NCI-H524 treated with DMSO at 0.1 percent for 48 hours (cell line): ENCODE measurements at regions not wholly inside any gene's neighbourhood (a gene's known extent, or its start where the extent isn't known, plus 50 kb on each side); places are given as distances from the start of the nearest gene placed in this dataset.
"Not testable (repeated sequence)": the region's sequence is repeated elsewhere in the genome, so short reads cannot be mapped to it uniquely, and the experiment has no call there.

Experiments used
- DNase-seq: peaks from one replicate; lab custom pipeline; 2025; lab: John Stamatoyannopoulos, UW

DNA sequence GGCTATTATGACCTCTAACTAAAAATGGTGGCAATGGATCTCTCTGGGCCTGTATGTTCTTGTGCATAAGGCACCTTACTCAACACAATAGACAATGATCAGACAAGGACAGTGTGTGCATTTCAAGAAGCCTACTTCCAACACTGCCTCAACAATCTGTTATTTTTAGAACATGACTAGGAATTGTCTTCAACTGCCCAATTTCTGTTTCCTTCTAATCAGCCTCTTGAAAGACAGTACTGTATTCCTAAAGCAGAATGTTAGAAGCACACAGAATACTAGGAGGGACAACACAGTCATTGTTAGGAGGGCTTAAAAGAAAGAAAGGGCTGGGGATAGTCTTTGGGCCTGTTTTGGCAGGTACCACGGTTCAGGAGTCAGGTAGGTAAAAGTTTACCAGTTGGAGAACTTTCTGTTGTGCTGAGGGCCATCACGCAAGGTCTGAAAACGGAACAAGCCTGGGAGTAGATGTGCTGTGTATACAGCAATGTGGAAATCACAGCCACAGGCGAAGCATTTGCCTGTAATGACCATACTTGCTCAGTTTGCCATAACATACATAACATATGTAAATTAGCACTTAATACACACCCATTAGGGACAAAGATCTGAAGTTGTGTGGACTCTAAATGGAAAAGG, 100.8 kb upstream of the ATXN3L start:
- no peak for DNase-seq

- no peak for DNase-seq
These were observed 100.1 kb upstream of the ATXN3L start for GRCh38 chrX:13419918-13420317.

GRCh38 chrX:13419276-13419675, 99.4 kb upstream of the ATXN3L start:
- no peak for DNase-seq

- no peak for DNase-seq
These were observed 98.6 kb upstream of the ATXN3L start for GRCh38 chrX:13418126-13419097.

DNA sequence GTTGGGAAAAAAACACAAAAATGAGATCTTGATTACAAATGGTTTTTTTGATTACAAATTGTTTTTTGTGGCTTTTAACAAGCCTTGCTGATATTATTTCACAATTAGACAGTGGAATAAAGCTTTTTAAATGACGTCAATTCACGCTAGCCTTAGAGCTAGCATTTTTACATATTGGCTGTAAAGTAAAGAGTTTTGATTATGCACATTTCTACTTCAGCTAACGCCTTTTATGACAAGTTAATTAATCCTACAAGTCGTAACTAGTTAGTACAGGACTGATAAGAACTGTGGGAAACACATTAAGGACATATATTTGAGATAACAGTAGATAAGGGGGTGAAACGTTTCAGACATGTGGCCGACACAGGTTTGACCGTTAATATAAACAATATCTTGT, 95.7 kb upstream of the ATXN3L start:
- no peak for DNase-seq

- DNase-seq, result no peak
These were observed 94.3 kb upstream of the ATXN3L start for GRCh38 chrX:13414006-13414647.

DNA sequence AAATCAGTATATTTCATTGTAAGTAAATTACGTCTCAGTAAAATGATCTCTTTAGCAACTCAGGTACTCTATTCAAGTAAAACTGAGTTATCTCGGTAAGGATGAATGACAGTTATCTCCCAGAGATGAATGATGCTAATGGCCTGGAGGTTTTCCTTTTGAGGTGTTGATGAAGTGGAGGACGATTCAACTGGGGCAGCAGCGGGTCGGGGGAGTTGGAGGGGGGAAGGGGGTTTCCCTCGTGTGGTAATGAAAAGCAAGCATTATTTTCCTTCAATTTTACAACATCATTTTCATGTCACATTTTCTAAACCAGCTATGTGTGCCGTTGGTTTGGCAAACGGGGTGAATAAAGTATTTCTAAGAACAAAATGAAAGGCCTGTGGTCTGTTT, 92.4 kb upstream of the ATXN3L start:
- DNase-seq, result no peak

- DNase-seq, result peak; percentile 60
These were observed 91.8 kb upstream of the ATXN3L start for GRCh38 chrX:13411496-13412207.

- not testable (repeated sequence) for DNase-seq
These were observed 88.7 kb upstream of the ATXN3L start for GRCh38 chrX:13408599-13408998.

DNA sequence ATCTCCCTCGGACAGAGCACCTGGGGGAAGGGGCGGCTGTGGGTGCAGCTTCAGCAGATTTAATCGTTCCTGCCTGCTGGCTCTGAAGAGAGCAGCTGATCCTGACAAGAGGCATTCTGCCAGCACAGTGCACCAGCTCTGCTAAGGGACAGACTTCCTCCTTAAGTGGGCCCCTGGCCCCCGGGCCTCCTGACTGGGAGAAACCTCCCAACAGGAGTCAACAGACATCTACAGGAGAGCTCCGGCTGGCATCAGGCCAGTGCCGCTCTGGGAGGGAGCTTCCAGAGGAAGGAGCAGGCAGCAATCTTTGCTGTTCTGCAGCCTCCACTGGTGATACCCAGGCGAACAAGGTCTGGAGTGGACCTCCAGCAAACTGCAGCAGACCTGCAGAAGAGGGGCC, 84.9 kb upstream of the ATXN3L start:
- DNase-seq, result peak; percentile 55

- no peak for DNase-seq
These were observed 84.5 kb upstream of the ATXN3L start for GRCh38 chrX:13404364-13404763.

DNA sequence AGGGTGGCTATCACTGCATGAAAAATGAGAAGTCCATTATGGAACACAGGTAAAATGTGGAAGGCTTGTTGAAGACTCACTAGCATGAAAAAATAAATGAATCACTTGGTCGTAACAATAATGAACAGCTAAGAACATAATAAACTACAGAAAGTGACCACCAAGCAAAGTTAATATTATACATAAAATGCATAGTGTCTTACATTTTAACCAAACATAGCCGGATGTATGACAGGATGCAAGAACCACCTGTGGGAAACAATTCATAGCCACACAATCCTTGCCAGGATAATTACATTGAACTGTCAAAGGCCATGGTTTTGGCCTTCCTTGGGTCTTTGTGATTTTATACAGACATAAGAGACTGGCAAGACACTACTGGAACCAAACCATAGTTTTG, 81.9 kb upstream of the ATXN3L start:
- DNase-seq, result no peak

DNA sequence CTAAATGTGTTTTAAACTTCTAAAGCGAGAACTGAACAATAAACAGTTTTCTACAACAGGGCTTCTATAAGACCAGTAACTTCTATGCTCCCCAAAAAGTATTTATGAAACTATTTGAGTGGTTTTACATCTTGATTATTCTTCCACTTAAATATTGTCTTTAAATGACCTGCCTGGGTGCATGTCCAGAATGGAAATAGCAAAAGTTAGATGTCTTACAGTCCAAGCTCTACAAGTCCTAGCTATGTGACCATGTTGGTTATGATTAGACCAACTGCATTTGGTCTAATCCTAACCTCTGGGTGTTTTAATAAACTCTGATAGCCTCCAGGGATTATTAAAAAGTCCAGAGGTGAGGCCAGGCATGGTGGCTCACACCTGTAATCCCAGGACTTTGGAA, 79.0 kb upstream of the ATXN3L start:
- no peak for DNase-seq

GRCh38 chrX:13397878-13398818, 78.3 kb upstream of the ATXN3L start:
- no peak for DNase-seq

DNA sequence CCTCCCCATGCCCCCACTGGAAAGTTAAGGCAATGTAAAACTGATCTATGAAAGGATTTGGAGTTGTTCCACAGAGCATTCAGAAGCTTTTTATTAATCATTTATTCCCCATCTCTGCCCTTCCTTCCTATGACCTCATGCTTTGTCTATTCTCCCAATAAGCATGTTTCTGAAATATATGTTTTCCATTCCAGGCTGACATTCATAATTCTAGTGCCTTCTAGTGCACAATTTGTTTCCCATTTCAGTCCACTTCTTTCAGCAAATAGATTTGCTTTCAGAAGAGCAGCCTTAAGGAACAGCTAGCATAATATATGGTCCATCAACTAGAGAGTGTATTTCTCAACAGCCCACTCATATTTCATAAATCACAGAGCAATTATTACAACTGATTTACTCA, 77.1 kb upstream of the ATXN3L start:
- no peak for DNase-seq

DNA sequence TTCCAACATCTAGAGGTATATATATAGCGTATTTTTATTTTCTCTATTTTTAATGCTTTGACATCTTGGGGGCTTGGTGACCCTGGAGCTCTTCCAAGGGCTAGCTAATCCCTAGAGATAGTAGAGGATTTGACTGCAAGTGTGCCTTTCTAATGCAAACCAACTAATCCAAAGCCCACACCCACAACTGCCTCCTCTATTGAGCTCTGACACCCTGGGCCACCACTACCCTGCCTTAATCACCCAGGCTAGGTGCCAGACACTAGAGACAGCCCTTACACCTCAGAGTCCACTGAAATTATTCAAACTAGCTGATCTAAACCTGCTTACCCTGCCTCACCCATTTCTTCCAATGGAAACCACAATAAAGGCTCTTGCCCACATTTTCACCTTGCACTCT, 69.6 kb upstream of the ATXN3L start:
- no peak for DNase-seq

DNA sequence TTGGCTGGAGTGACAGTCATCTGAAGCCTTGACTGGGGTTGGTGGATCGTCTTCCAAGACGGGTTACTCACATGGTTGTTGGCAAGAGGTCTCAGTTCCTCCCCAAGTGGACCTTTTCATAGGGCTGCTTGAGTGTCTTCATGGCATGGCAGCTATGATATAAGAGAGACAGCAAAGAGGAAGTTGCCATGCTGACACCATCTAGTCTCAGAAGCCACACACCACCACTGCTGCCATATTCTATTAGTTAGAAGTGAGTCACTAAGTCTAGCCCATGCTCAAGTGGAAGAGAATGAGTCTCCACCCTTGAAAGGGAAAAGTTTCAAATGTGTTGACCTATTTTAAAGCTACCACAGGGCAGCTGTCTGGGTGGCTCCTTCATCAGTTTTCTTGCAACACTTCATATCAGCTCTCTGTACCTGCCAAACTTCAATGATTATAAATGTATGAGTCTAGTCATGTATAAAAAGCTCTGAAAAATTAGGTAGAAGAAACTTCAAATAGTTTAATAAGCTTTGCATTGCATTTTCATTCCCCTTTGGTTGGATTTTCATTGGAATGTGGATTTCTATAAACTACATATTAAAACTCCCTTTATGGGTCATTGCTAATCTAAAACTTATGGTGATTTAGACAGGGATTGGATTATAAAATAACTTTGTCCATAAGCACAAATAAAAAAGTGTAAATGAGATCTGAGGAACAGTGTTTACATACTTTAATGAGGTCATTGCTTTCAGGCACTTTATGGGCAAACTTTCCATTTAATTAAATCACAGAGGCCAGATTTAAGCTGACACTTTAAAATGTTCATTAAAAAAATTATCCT, 68.0 kb upstream of the ATXN3L start:
- no peak for DNase-seq

DNA sequence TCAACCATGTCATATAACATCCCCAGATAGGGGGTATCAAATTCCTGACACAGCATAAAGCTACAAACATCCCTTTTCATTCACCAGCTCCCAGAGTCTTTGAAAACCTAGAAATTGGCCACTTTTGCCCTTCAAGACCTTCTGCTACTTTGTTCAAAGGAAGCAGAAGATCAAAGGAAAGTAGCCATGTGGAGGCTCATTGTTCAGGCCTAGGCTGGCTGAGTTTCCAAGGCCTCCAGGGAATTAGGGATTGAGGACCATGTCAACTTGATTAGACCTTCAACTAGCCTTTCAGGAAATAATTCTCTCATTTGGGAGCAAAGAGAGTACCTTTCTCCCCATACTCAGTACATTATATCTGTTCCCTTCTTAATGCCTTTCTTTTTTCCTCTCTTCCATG, 66.8 kb upstream of the ATXN3L start:
- DNase-seq, result no peak

GRCh38 chrX:13386092-13386491, 66.2 kb upstream of the ATXN3L start:
- no peak for DNase-seq

- DNase-seq, result no peak
These were observed 64.1 kb upstream of the ATXN3L start for GRCh38 chrX:13383907-13384306.
